ENCODE measurements at regions not wholly inside any gene's neighbourhood (a gene's known extent, or its start where the extent isn't known, plus 50 kb on each side); places are given as distances from the start of the nearest gene placed in this dataset.

- DNase-seq (ENCODE audit: unreplicated experiment) = no peak
- POLR2A ChIA-PET = interaction anchor here (0.9 kb wide), 2 partner anchors 17 to 53 kb away, joined by 3 read pairs; no protein-coding TSS in a partner anchor
- CTCF ChIA-PET = no interaction called here
- no TSS peak for BruUV-seq (replicated peaks)
- TF ChIP-seq CTCF (IDR thresholded peaks at IDR 0.05; ENCODE audit: unreplicated experiment) = no peak
- H3K36me3 Mint-ChIP-seq (ENCODE audit: insufficient read depth, unreplicated experiment) = no peaks in the 10 kb centered on the region
- H3K9me3 Mint-ChIP-seq (ENCODE audit: unreplicated experiment) = no peaks in the 10 kb centered on the region
- H3K27me3 Mint-ChIP-seq (ENCODE audit: insufficient read depth, unreplicated experiment) = no peaks in the 10 kb centered on the region
- no peak overlapping the region for H3K27ac Mint-ChIP-seq (ENCODE audit: low read depth, unreplicated experiment)
- intact Hi-C loops (cut with micrococcal nuclease) = no loop called here
- peaks cover 5% of the 10 kb centered on the region for H3K4me1 Mint-ChIP-seq (ENCODE audit: insufficient read depth, unreplicated experiment)
- no peak overlapping the region for H3K4me3 Mint-ChIP-seq (ENCODE audit: unreplicated experiment)
Measured at GRCh38 chr5:63685454-63685853, 276.8 kb downstream of the HTR1A start.

DNA sequence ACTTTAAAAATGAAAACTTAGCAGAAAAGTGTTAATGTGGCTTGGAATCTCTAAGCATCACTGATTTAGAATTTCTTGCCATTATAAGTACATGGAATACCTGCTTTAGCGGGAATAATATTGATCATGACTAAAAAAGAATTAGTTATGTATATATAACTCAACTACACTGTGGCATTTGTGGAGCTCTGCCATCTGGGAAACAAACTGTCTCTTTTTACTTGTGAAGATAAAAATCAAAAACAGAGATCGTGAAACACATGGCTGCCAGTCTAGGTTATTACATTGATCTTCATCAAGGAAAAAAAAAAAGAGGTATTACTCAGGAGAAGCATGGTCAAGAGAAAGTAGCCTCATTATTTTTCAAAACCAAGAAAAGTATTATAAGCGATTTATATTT is 287.4 kb downstream of the HTR1A start:
- POLR2A ChIA-PET = no interaction called here
- H3K27ac Mint-ChIP-seq (ENCODE audit: low read depth, unreplicated experiment) = no peak overlapping the region
- intact Hi-C loops (cut with micrococcal nuclease) = no loop called here
- BruUV-seq (replicated peaks) = no TSS peak
- H3K4me1 Mint-ChIP-seq (ENCODE audit: insufficient read depth, unreplicated experiment) = no peaks in the 10 kb centered on the region
- DNase-seq (ENCODE audit: unreplicated experiment) = no peak
- CTCF ChIA-PET = no interaction called here
- no peaks in the 10 kb centered on the region for H3K9me3 Mint-ChIP-seq (ENCODE audit: unreplicated experiment)
- no peaks in the 10 kb centered on the region for H3K27me3 Mint-ChIP-seq (ENCODE audit: insufficient read depth, unreplicated experiment)
- no peaks in the 10 kb centered on the region for H3K36me3 Mint-ChIP-seq (ENCODE audit: insufficient read depth, unreplicated experiment)
- no peak overlapping the region for H3K4me3 Mint-ChIP-seq (ENCODE audit: unreplicated experiment)
- TF ChIP-seq CTCF (IDR thresholded peaks at IDR 0.05; ENCODE audit: unreplicated experiment) = no peak

GRCh38 chr5:63655043-63655442 is 307.2 kb downstream of the HTR1A start:
- H3K27me3 Mint-ChIP-seq (ENCODE audit: insufficient read depth, unreplicated experiment) = no peaks in the 10 kb centered on the region
- TF ChIP-seq CTCF (IDR thresholded peaks at IDR 0.05; ENCODE audit: unreplicated experiment) = no peak
- H3K4me1 Mint-ChIP-seq (ENCODE audit: insufficient read depth, unreplicated experiment) = no peaks in the 10 kb centered on the region
- intact Hi-C loops (cut with micrococcal nuclease) = loop anchor here (10.0 kb wide), 1 partner anchor 250 kb away; no protein-coding TSS in a partner anchor
- H3K36me3 Mint-ChIP-seq (ENCODE audit: insufficient read depth, unreplicated experiment) = no peaks in the 10 kb centered on the region
- BruUV-seq (replicated peaks) = no TSS peak
- CTCF ChIA-PET = no interaction called here
- no peak overlapping the region for H3K27ac Mint-ChIP-seq (ENCODE audit: low read depth, unreplicated experiment)
- no peak for DNase-seq (ENCODE audit: unreplicated experiment)
- H3K9me3 Mint-ChIP-seq (ENCODE audit: unreplicated experiment) = no peaks in the 10 kb centered on the region
- POLR2A ChIA-PET = no interaction called here
- no peak overlapping the region for H3K4me3 Mint-ChIP-seq (ENCODE audit: unreplicated experiment)

- BruUV-seq (replicated peaks) = no TSS peak
- DNase-seq (ENCODE audit: unreplicated experiment) = no peak
- ChIA-PET CTCF (interaction anchor here (0.6 kb wide), 1 partner anchor 12 kb away, joined by 3 read pairs; no protein-coding TSS in a partner anchor), POLR2A (interaction anchor here (0.6 kb wide), 1 partner anchor 86 kb away, joined by 3 read pairs; no protein-coding TSS in a partner anchor)
- Mint-ChIP-seq H3K27me3 (ENCODE audit: insufficient read depth, unreplicated experiment) (no peaks in the 10 kb centered on the region), H3K36me3 (ENCODE audit: insufficient read depth, unreplicated experiment) (no peaks in the 10 kb centered on the region), H3K27ac (ENCODE audit: low read depth, unreplicated experiment) (no peak overlapping the region), H3K4me1 (ENCODE audit: insufficient read depth, unreplicated experiment) (no peaks in the 10 kb centered on the region), H3K4me3 (ENCODE audit: unreplicated experiment) (no peak overlapping the region), H3K9me3 (ENCODE audit: unreplicated experiment) (no peaks in the 10 kb centered on the region)
- no peak for TF ChIP-seq CTCF (IDR thresholded peaks at IDR 0.05; ENCODE audit: unreplicated experiment)
- intact Hi-C loops (cut with micrococcal nuclease) = loop anchor here (10.0 kb wide), 1 partner anchor 246 kb away; no protein-coding TSS in a partner anchor
Measured at GRCh38 chr5:63650581-63650980, 311.7 kb downstream of the HTR1A start.

Data from MCF 10A (cell line).